HCT116 (cell line): ENCODE measurements at regions not wholly inside any gene's neighbourhood (a gene's known extent, or its start where the extent isn't known, plus 50 kb on each side); places are given as distances from the start of the nearest gene placed in this dataset.

Experiments
- ATAC-seq: fragments of 200-7000 bp; cut with Tn5 transposase; 2 replicates; pipeline ENCODE4 v1.9.1; 2020; ENCODE audit warnings: mild to moderate bottlenecking, moderate library complexity
- BruUV-seq: library from RNA; stranded (reverse); fragments of 400-500 nt; replicated peaks from 2 replicates; lab custom pipeline; 2021; lab: Mats Ljungman, UMichigan
- CTCF ChIA-PET: fragments of 300-600 bp; sonication (Branson Sonifier 250); formaldehyde crosslinking; loops from one replicate; lab custom pipeline; 2021; ENCODE audit warnings: antibody characterized with exemption; lab: Charles Lee
- POLR2A ChIA-PET: fragments of 300-600, 350-600 bp; sonication (Branson Sonifier 250); formaldehyde crosslinking; loops from one replicate; lab custom pipeline; 2021; ENCODE audit warnings: antibody characterized with exemption; lab: Charles Lee
- RAD21 ChIA-PET, 2 experiments: fragments of 300-600 bp; sonication (Branson Sonifier 250); formaldehyde crosslinking; loops; one replicate each; lab custom pipeline; 2023; ENCODE audit warnings: low total read pairs in 2 of 2; ENCODE audit not compliant: uncharacterized antibody in 2 of 2, unreplicated experiment in 2 of 2, low non-redundant PET in 1 of 2; lab: Charles Lee
- DNase-seq: peaks from one replicate; pipeline ENCODE4 v3.0.0-alpha.2; 2010; ENCODE audit warnings: low read depth, low spot score
- H2AFZ ChIP-seq: fragments of 200-600 bp; shearing (Covaris generic), sonication (generic); 2 replicates; pipeline ENCODE4 v1.6.1; 2017; ENCODE audit warnings: low read depth, mixed run types, mixed read lengths, antibody characterized with exemption, low read length; ENCODE audit not compliant: poor library complexity, severe bottlenecking
- H3K27ac ChIP-seq: 2 replicates; pipeline ENCODE4 v1.5.1; 2012; ENCODE audit warnings: low read depth, low read length
- H3K27me3 ChIP-seq: fragments of 200-600 bp; sonication (generic); 2 replicates; pipeline ENCODE4 v1.6.1; 2016; ENCODE audit warnings: mixed run types, low read length, mixed read lengths; ENCODE audit not compliant: insufficient read depth
- H3K36me3 ChIP-seq, 2 experiments: fragments of 200-500 bp in 1 of 2; fragments of 200-600 bp in 1 of 2; sonication (Bioruptor generic) in 1 of 2; sonication (generic) in 1 of 2; 2 replicates each; pipeline versions ENCODE4 v1.5.1 to v1.6.1; 2014 to 2016; ENCODE audit warnings: low read length in 2 of 2, inconsistent platforms in 1 of 2, mixed read lengths in 1 of 2, mixed run types in 1 of 2; ENCODE audit not compliant: insufficient read depth in 2 of 2, control insufficient read depth in 1 of 2
- H3K4me1 ChIP-seq, 2 experiments: fragments of 200-600 bp in 1 of 2; sonication (generic) in 1 of 2; 2 replicates each; pipeline versions ENCODE4 v1.5.1 to v1.6.1; 2012 to 2017; ENCODE audit warnings: low read length in 2 of 2, inconsistent platforms in 1 of 2, mild to moderate bottlenecking in 1 of 2, mixed read lengths in 1 of 2, mixed run types in 1 of 2, moderate library complexity in 1 of 2; ENCODE audit not compliant: insufficient read depth in 2 of 2, control insufficient read depth in 1 of 2
- H3K4me2 ChIP-seq: fragments of 200-600 bp; sonication (generic); 2 replicates; pipeline ENCODE4 v1.6.1; 2017; ENCODE audit warnings: mixed run types, low read length, mixed read lengths
- H3K4me3 ChIP-seq, 2 experiments: fragments of 200-600 bp in 1 of 2; sonication (generic) in 1 of 2; replicated peaks in 1 of 2; 2 replicates each; pipeline ENCODE4 v1.5.1; 2011 to 2016; ENCODE audit warnings: low read length in 2 of 2, control low read depth in 1 of 2, low read depth in 1 of 2, mild to moderate bottlenecking in 1 of 2, mixed read lengths in 1 of 2, mixed run types in 1 of 2
- H3K79me2 ChIP-seq: fragments of 200-600 bp; sonication (generic); 2 replicates; pipeline ENCODE4 v1.6.1; 2017; ENCODE audit warnings: mild to moderate bottlenecking, mixed run types, low read length, moderate library complexity, mixed read lengths; ENCODE audit not compliant: insufficient read depth
- H3K9ac ChIP-seq: fragments of 200-600 bp; sonication (generic); 2 replicates; pipeline ENCODE4 v1.6.1; 2016; ENCODE audit warnings: low read length, mixed read lengths
- H3K9me2 ChIP-seq: fragments of 200-600 bp; sonication (generic), shearing (Covaris generic); 2 replicates; pipeline ENCODE4 v1.6.1; 2017; ENCODE audit warnings: mixed run types, mild to moderate bottlenecking, moderate library complexity; ENCODE audit not compliant: insufficient read depth
- H3K9me3 ChIP-seq, 2 experiments: fragments of 200-500 bp in 1 of 2; fragments of 200-600 bp in 1 of 2; sonication (Bioruptor generic) in 1 of 2; sonication (generic) in 1 of 2; 2 replicates each; pipeline ENCODE4 v1.6.1; 2014 to 2017; ENCODE audit warnings: low read length in 2 of 2, mixed read lengths in 2 of 2, inconsistent platforms in 1 of 2, low read depth in 1 of 2, mild to moderate bottlenecking in 1 of 2, mixed run types in 1 of 2, moderate library complexity in 1 of 2; ENCODE audit not compliant: control insufficient read depth in 1 of 2, insufficient read depth in 1 of 2
- H4K20me1 ChIP-seq: fragments of 200-600 bp; sonication (generic), shearing (Covaris generic); 2 replicates; pipeline ENCODE4 v1.6.1; 2017; ENCODE audit warnings: mixed run types, mild to moderate bottlenecking, moderate library complexity; ENCODE audit not compliant: insufficient read depth
- EGR1 ChIP-seq: IDR thresholded peaks from 2 replicates; pipeline ENCODE4 v1.6.1; 2012; ENCODE audit warnings: low read depth
- EZH2 ChIP-seq: fragments of 200-600 bp; sonication (generic); IDR thresholded peaks from 2 replicates; pipeline ENCODE4 v1.6.1; 2017; ENCODE audit warnings: antibody characterized with exemption, mixed run types
- EZH2phosphoT487 ChIP-seq: fragments of 200-600 bp; IDR thresholded peaks from 2 replicates; pipeline ENCODE4 v1.6.1; 2018; ENCODE audit warnings: antibody characterized with exemption, borderline replicate concordance
- POLR2A ChIP-seq: IDR thresholded peaks from 2 replicates; pipeline ENCODE4 v1.7.0; 2011; ENCODE audit warnings: borderline replicate concordance; ENCODE audit not compliant: insufficient read depth, insufficient read length; ENCODE audit errors: extremely low read depth
- SIN3A ChIP-seq: IDR thresholded peaks from 2 replicates; pipeline ENCODE4 v1.6.1; 2012; ENCODE audit warnings: low read depth
- SP1 ChIP-seq: IDR thresholded peaks from 2 replicates; pipeline ENCODE4 v1.6.1; 2012; ENCODE audit warnings: low read depth
- YY1 ChIP-seq: IDR thresholded peaks from 2 replicates; pipeline ENCODE4 v1.6.1; 2011; ENCODE audit warnings: low read length, low read depth, moderate library complexity, mild to moderate bottlenecking; ENCODE audit not compliant: insufficient replicate concordance; ENCODE audit errors: extremely low read depth
- ZNF274 ChIP-seq: fragments of 200-500 bp; sonication (Bioruptor generic); IDR thresholded peaks from 2 replicates; pipeline ENCODE4 v1.6.1; 2014; ENCODE audit warnings: mild to moderate bottlenecking, low read depth, low read length, inconsistent platforms
- intact Hi-C: fragments of 100-400 bp; cut with micrococcal nuclease; formaldehyde crosslinking; loops from 2 replicates; pipeline ENCODE4 v1.10.0; 2022

- no peaks in the 10 kb centered on the region for H3K9me2 ChIP-seq
- ATAC-seq (no peak), DNase-seq (no peak)
- H4K20me1 ChIP-seq: no peaks in the 10 kb centered on the region
- no peak for TF ChIP-seq ZNF274
- TF ChIP-seq SP1: no peak
- TF ChIP-seq EGR1: no peak
- no peak for TF ChIP-seq SIN3A
- CTCF ChIA-PET: no interaction called here
- no peaks in the 10 kb centered on the region for H3K79me2 ChIP-seq
- H3K36me3 ChIP-seq: no peaks in the 10 kb centered on the region
- POLR2A ChIA-PET: no interaction called here
- no peak overlapping the region for H2AFZ ChIP-seq
- no peaks in the 10 kb centered on the region for H3K27me3 ChIP-seq
- no peak overlapping the region for H3K4me3 ChIP-seq
- no peak overlapping the region for H3K27ac ChIP-seq
- intact Hi-C loops: no loop called here
- no TSS peak for BruUV-seq
- no peak overlapping the region for H3K9ac ChIP-seq
- no peak overlapping the region for H3K4me2 ChIP-seq
- no peaks in the 10 kb centered on the region for H3K9me3 ChIP-seq
- RAD21 ChIA-PET: no interaction called here
- H3K4me1 ChIP-seq: no peaks in the 10 kb centered on the region
These were observed 210.3 kb downstream of the KATNAL1 start for GRCh38 chr13:30097089-30097488.

GRCh38 chr13:30094015-30094414 is 213.3 kb downstream of the KATNAL1 start:
- no peak overlapping the region for H3K27ac ChIP-seq
- ATAC-seq (no peak), DNase-seq (no peak)
- H3K79me2 ChIP-seq: no peaks in the 10 kb centered on the region
- H3K9ac ChIP-seq: no peak overlapping the region
- H2AFZ ChIP-seq: no peak overlapping the region
- H3K36me3 ChIP-seq: no peaks in the 10 kb centered on the region
- H3K9me2 ChIP-seq: no peaks in the 10 kb centered on the region
- no peaks in the 10 kb centered on the region for H3K27me3 ChIP-seq
- H4K20me1 ChIP-seq: no peaks in the 10 kb centered on the region
- RAD21 ChIA-PET: no interaction called here
- TF ChIP-seq YY1: no peak
- TF ChIP-seq EZH2phosphoT487: no peak
- TF ChIP-seq EGR1: no peak
- TF ChIP-seq POLR2A: no peak
- TF ChIP-seq EZH2: no peak
- no peaks in the 10 kb centered on the region for H3K4me1 ChIP-seq
- POLR2A ChIA-PET: no interaction called here
- H3K4me2 ChIP-seq: no peak overlapping the region
- H3K9me3 ChIP-seq: no peaks in the 10 kb centered on the region
- CTCF ChIA-PET: no interaction called here
- no peak overlapping the region for H3K4me3 ChIP-seq
- no TSS peak for BruUV-seq
- intact Hi-C loops: no loop called here
